ENCODE measurements at regions not wholly inside any gene's neighbourhood (a gene's known extent, or its start where the extent isn't known, plus 50 kb on each side); places are given as distances from the start of the nearest gene placed in this dataset.

- TF ChIP-seq, protein P1, sequence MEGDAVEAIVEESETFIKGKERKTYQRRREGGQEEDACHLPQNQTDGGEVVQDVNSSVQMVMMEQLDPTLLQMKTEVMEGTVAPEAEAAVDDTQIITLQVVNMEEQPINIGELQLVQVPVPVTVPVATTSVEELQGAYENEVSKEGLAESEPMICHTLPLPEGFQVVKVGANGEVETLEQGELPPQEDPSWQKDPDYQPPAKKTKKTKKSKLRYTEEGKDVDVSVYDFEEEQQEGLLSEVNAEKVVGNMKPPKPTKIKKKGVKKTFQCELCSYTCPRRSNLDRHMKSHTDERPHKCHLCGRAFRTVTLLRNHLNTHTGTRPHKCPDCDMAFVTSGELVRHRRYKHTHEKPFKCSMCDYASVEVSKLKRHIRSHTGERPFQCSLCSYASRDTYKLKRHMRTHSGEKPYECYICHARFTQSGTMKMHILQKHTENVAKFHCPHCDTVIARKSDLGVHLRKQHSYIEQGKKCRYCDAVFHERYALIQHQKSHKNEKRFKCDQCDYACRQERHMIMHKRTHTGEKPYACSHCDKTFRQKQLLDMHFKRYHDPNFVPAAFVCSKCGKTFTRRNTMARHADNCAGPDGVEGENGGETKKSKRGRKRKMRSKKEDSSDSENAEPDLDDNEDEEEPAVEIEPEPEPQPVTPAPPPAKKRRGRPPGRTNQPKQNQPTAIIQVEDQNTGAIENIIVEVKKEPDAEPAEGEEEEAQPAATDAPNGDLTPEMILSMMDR (IDR thresholded peaks at IDR 0.05), result no peak
- no peak for TF ChIP-seq EZH2phosphoT487 (IDR thresholded peaks at IDR 0.05)
Measured at GRCh38 chr15:70602834-70603560, 160.4 kb downstream of the UACA start.
